ENCODE measurements at regions not wholly inside any gene's neighbourhood (a gene's known extent, or its start where the extent isn't known, plus 50 kb on each side); places are given as distances from the start of the nearest gene placed in this dataset.
A peak's percentile ranks its signal among the peaks of the same experiment; 100 is the strongest.

- TF ChIP-seq REST (IDR thresholded peaks at IDR 0.05; ENCODE audit: low read depth) (no peak), NFIC (IDR thresholded peaks at IDR 0.05) (no peak), FOXM1 (IDR thresholded peaks at IDR 0.05; ENCODE audit: borderline replicate concordance, low read depth) (no peak), TEAD4 (IDR thresholded peaks at IDR 0.05) (no peak)
These were observed 58.4 kb upstream of the WAPL start for GRCh38 chr10:86579883-86580520.

- TF ChIP-seq, protein P1, sequence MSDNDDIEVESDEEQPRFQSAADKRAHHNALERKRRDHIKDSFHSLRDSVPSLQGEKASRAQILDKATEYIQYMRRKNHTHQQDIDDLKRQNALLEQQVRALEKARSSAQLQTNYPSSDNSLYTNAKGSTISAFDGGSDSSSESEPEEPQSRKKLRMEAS (IDR thresholded peaks at IDR 0.05): no peak
- TF ChIP-seq EGR1 (IDR thresholded peaks at IDR 0.05): no peak
- no peak for TF ChIP-seq RAD21 (IDR thresholded peaks at IDR 0.05; ENCODE audit: low read depth)
- no peak for TF ChIP-seq NFIC (IDR thresholded peaks at IDR 0.05)
- no peak for TF ChIP-seq EP300 (IDR thresholded peaks at IDR 0.05; ENCODE audit: borderline replicate concordance)
- no peak for TF ChIP-seq TEAD4 (IDR thresholded peaks at IDR 0.05)
- no peak for TF ChIP-seq CEBPB (IDR thresholded peaks at IDR 0.05)
- TF ChIP-seq USF1 (IDR thresholded peaks at IDR 0.05): no peak
- no peak for TF ChIP-seq TCF12 (IDR thresholded peaks at IDR 0.05; ENCODE audit: low read depth)
- TF ChIP-seq YY1 (IDR thresholded peaks at IDR 0.05; ENCODE audit: low read depth): no peak
- TF ChIP-seq FOXM1 (IDR thresholded peaks at IDR 0.05; ENCODE audit: borderline replicate concordance, low read depth): no peak
These were observed 58.9 kb upstream of the WAPL start for GRCh38 chr10:86580521-86580891.

DNA sequence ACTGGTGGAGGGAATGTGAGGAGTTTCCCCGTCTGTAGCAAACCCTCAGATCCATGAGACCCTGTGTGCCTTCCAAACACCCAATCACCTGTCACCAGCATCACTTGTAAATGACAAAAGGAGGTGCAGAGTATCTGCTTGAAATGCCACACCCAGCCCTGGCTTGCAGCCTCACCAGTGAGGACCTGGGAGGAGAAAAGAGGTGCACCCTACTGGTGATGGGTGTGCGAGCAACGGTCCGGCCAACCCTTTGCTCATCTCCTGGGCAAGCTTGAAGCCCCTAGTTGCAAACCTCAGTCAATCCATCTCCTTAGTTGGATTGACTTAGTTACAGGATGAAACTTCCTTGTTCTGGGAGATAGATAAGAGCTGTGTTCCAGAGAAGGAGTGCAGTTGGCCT is 62.4 kb upstream of the WAPL start:
- TF ChIP-seq NFIC (IDR thresholded peaks at IDR 0.05) (no peak), CREB1 (IDR thresholded peaks at IDR 0.05; ENCODE audit: low read depth) (no peak), TEAD4 (IDR thresholded peaks at IDR 0.05) (no peak), EP300 (IDR thresholded peaks at IDR 0.05; ENCODE audit: borderline replicate concordance) (no peak), EGR1 (IDR thresholded peaks at IDR 0.05) (no peak), REST (IDR thresholded peaks at IDR 0.05; ENCODE audit: low read depth) (no peak), TAF1 (IDR thresholded peaks at IDR 0.05; ENCODE audit: low read depth) (no peak), TCF12 (IDR thresholded peaks at IDR 0.05; ENCODE audit: low read depth) (no peak), FOXM1 (IDR thresholded peaks at IDR 0.05; ENCODE audit: borderline replicate concordance, low read depth) (no peak), USF1 (IDR thresholded peaks at IDR 0.05) (no peak), ZBTB7A (IDR thresholded peaks at IDR 0.05; ENCODE audit: low read depth) (no peak), YY1 (IDR thresholded peaks at IDR 0.05; ENCODE audit: low read depth) (no peak), RAD21 (IDR thresholded peaks at IDR 0.05; ENCODE audit: low read depth) (no peak), CEBPB (IDR thresholded peaks at IDR 0.05) (no peak)
- TF ChIP-seq, protein P1 (IDR thresholded peaks at IDR 0.05): no peak

DNA sequence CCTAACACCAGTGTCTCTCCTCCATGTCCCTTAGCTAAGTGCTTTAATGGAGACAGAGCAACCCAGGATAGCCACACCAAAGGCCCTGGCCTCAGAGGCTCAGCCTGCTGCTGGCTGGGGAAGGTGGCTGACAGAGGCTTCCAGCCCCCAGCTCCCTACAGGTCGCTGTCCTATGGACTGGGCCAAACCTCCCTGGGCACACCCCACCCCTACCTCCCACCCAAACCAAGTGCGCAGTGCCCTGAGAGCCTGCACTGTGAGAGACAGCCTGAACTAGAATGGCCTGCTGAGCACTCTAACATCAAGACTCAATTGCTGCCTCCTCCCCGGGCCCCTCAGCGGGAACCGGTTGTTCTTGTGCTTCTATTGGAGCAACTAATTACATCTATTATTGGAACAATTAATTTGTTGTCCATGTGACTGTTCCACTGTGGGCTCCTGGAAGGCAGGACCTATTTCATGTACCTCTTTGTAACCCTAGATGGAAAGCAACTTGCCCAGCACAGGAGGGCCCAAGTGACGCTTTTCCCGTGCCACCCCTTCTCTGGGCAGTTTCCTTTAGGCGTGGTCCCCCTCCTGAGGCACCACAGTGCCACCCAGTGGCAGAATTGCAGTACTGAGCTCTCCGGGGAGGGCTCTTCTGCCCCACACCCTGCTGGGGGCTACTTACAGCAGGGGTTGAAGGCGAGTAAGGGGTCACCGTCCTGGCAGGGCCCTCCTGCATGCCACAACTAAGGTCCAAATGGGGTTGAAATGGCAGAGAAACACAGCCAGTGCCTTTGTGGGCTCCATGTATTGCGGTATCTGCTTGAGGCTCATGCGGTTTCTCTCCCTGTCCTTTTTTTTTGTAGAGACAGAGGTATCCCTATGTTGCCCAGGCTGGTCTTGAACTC is 63.7 kb upstream of the WAPL start:
- peak; percentile 100 for TF ChIP-seq RAD21 (IDR thresholded peaks at IDR 0.05; ENCODE audit: low read depth)
- TF ChIP-seq ZBTB7A (IDR thresholded peaks at IDR 0.05; ENCODE audit: low read depth): peak; percentile 74; the same call in 1 of the 2 replicates
- peak; percentile 67; the same call in 1 of the 2 replicates for TF ChIP-seq TEAD4 (IDR thresholded peaks at IDR 0.05)
- TF ChIP-seq FOXM1 (IDR thresholded peaks at IDR 0.05; ENCODE audit: borderline replicate concordance, low read depth): no peak
- TF ChIP-seq, protein P1 (IDR thresholded peaks at IDR 0.05): peak; percentile 45; the same call in 1 of the 2 replicates
- TF ChIP-seq TCF12 (IDR thresholded peaks at IDR 0.05; ENCODE audit: low read depth): peak; percentile 37; the same call in 1 of the 2 replicates

- TF ChIP-seq EGR1 (IDR thresholded peaks at IDR 0.05) (no peak), TCF12 (IDR thresholded peaks at IDR 0.05; ENCODE audit: low read depth) (no peak), YY1 (IDR thresholded peaks at IDR 0.05; ENCODE audit: low read depth) (no peak), CREB1 (IDR thresholded peaks at IDR 0.05; ENCODE audit: low read depth) (no peak), NFIC (IDR thresholded peaks at IDR 0.05) (no peak), USF1 (IDR thresholded peaks at IDR 0.05) (no peak), CEBPB (IDR thresholded peaks at IDR 0.05) (no peak), EP300 (IDR thresholded peaks at IDR 0.05; ENCODE audit: borderline replicate concordance) (no peak), FOXM1 (IDR thresholded peaks at IDR 0.05; ENCODE audit: borderline replicate concordance, low read depth) (no peak), TAF1 (IDR thresholded peaks at IDR 0.05; ENCODE audit: low read depth) (no peak), TEAD4 (IDR thresholded peaks at IDR 0.05) (no peak), REST (IDR thresholded peaks at IDR 0.05; ENCODE audit: low read depth) (no peak), RAD21 (IDR thresholded peaks at IDR 0.05; ENCODE audit: low read depth) (no peak), ZBTB7A (IDR thresholded peaks at IDR 0.05; ENCODE audit: low read depth) (no peak)
- TF ChIP-seq, protein P1 (IDR thresholded peaks at IDR 0.05): no peak
These were observed 64.9 kb upstream of the WAPL start for GRCh38 chr10:86586516-86586915.
